PC-9 (cell line): ENCODE measurements at regions not wholly inside any gene's neighbourhood (a gene's known extent, or its start where the extent isn't known, plus 50 kb on each side); places are given as distances from the start of the nearest gene placed in this dataset.

ENCODE experiments used
- BruUV-seq: library from RNA; stranded (reverse); fragments of 400-500 nt; replicated peaks from 2 replicates; lab custom pipeline; 2021; lab: Mats Ljungman, UMichigan
- CTCF ChIA-PET: fragments of 300-600 bp; sonication (Branson Sonifier 250); formaldehyde crosslinking; loops from one replicate; lab custom pipeline; 2022; ENCODE audit warnings: antibody characterized with exemption; lab: Charles Lee
- POLR2A ChIA-PET: fragments of 300-600 bp; sonication (Branson Sonifier 250); formaldehyde crosslinking; loops from one replicate; lab custom pipeline; 2022; ENCODE audit warnings: antibody characterized with exemption; ENCODE audit not compliant: unreplicated experiment; lab: Charles Lee
- DNase-seq, 2 experiments: peaks; one replicate each; pipeline versions ENCODE4 v3.0.0 to v3.0.0-alpha.2; 2015 to 2022; ENCODE audit warnings: mixed read lengths in 1 of 2
- H2AFZ ChIP-seq: fragments of 200-600 bp; sonication (generic); 2 replicates; pipeline ENCODE4 v1.8.1; 2017; ENCODE audit warnings: antibody characterized with exemption
- H3F3A ChIP-seq: fragments of 200-600 bp; sonication (generic); 2 replicates; pipeline ENCODE4 v1.8.1; 2017; ENCODE audit warnings: antibody characterized with exemption, mild to moderate bottlenecking, low read depth; ENCODE audit not compliant: insufficient read depth
- H3K27ac ChIP-seq: fragments of 200-600 bp; sonication (generic); 2 replicates; pipeline ENCODE4 v1.6.1; 2016; ENCODE audit warnings: mixed run types
- H3K27me3 ChIP-seq: fragments of 200-600 bp; sonication (generic); 2 replicates; pipeline ENCODE4 v1.6.1; 2016; ENCODE audit warnings: low read depth, mixed run types; ENCODE audit not compliant: insufficient read depth
- H3K36me3 ChIP-seq: fragments of 200-600 bp; sonication (generic); 2 replicates; pipeline ENCODE4 v1.6.1; 2016; ENCODE audit warnings: low read depth, mixed run types
- H3K4me1 ChIP-seq: fragments of 200-600 bp; sonication (generic); replicated peaks from 2 replicates; pipeline ENCODE4 v1.6.1; 2016; ENCODE audit warnings: mixed run types; ENCODE audit not compliant: insufficient read depth
- H3K4me2 ChIP-seq: fragments of 200-600 bp; sonication (generic); 2 replicates; pipeline ENCODE4 v1.6.1; 2017; ENCODE audit warnings: mixed run types
- H3K4me3 ChIP-seq: fragments of 200-600 bp; sonication (generic); 2 replicates; pipeline ENCODE4 v1.6.1; 2016; ENCODE audit warnings: mixed run types
- H3K79me2 ChIP-seq: fragments of 200-600 bp; sonication (generic); 2 replicates; pipeline ENCODE4 v1.6.1; 2017; ENCODE audit warnings: low read depth, mixed run types
- H3K9me2 ChIP-seq: fragments of 200-600 bp; sonication (generic); 2 replicates; pipeline ENCODE4 v1.8.1; 2017; ENCODE audit warnings: mild to moderate bottlenecking; ENCODE audit not compliant: insufficient read depth
- H3K9me3 ChIP-seq: fragments of 200-600 bp; sonication (generic); 2 replicates; pipeline ENCODE4 v1.8.1; 2016; ENCODE audit warnings: low read depth; ENCODE audit not compliant: insufficient read depth
- H4K20me1 ChIP-seq: fragments of 200-600 bp; sonication (generic); 2 replicates; pipeline ENCODE4 v1.8.1; 2017; ENCODE audit not compliant: insufficient read depth
- EZH2 ChIP-seq: fragments of 200-600 bp; sonication (generic); IDR thresholded peaks from 2 replicates; pipeline ENCODE4 v1.8.0; 2017; ENCODE audit warnings: antibody characterized with exemption, low read depth
- intact Hi-C: fragments of 100-400 bp; cut with micrococcal nuclease; formaldehyde crosslinking; loops from one replicate; pipeline ENCODE4 v1.10.0; 2022; ENCODE audit not compliant: unreplicated experiment
- TF ChIP-seq, protein P1 (sequence below): fragments of 200-600 bp; sonication (generic); conservative IDR thresholded peaks from 2 replicates; pipeline ENCODE4 v1.6.1; 2017; ENCODE audit warnings: mixed run types, antibody characterized with exemption, mild to moderate bottlenecking, moderate library complexity

DNA sequence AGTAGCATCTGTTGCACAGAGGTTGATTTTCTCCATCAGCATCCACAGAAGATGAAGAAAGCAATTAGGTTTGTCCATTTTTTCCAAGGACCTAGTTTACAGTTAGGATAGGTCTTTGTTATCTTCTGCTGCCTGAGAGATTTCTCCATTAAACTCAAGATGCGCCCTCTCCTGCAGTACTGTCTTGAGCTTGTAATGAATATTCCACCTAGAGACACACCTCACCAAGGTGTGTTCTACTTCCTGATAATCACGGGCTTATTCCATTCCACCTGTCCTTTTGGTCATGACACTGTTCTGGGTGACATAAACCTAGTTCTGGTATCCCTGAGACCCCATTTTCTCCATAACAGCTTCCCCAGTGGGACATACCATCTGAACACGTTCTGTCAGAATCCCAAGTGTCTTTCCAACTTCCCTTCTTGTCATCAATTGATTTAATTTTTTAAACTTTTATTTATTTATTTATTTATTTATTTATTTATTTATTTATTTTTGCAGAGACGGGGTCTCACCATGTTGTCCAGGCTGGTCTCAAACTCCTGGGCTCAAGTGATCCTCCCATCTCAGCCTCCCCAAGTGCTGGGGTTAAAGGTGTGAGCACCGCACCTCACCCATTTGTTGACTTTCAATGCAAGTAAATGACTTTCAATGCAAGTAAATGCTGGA, 75.6 kb upstream of the HS3ST5 start:
- no peak for TF ChIP-seq EZH2
- TF ChIP-seq, protein P1, sequence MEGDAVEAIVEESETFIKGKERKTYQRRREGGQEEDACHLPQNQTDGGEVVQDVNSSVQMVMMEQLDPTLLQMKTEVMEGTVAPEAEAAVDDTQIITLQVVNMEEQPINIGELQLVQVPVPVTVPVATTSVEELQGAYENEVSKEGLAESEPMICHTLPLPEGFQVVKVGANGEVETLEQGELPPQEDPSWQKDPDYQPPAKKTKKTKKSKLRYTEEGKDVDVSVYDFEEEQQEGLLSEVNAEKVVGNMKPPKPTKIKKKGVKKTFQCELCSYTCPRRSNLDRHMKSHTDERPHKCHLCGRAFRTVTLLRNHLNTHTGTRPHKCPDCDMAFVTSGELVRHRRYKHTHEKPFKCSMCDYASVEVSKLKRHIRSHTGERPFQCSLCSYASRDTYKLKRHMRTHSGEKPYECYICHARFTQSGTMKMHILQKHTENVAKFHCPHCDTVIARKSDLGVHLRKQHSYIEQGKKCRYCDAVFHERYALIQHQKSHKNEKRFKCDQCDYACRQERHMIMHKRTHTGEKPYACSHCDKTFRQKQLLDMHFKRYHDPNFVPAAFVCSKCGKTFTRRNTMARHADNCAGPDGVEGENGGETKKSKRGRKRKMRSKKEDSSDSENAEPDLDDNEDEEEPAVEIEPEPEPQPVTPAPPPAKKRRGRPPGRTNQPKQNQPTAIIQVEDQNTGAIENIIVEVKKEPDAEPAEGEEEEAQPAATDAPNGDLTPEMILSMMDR: no peak
- Histone ChIP-seq H3K36me3 (no peaks in the 10 kb centered on the region), H3K4me1 (no peaks in the 10 kb centered on the region), H3K9me3 (no peaks in the 10 kb centered on the region), H4K20me1 (no peaks in the 10 kb centered on the region), H3K27ac (no peak overlapping the region), H3K27me3 (no peaks in the 10 kb centered on the region), H3K4me3 (no peak overlapping the region), H3K4me2 (no peak overlapping the region), H2AFZ (no peak overlapping the region), H3K9me2 (no peaks in the 10 kb centered on the region), H3K79me2 (no peaks in the 10 kb centered on the region), H3F3A (no peaks in the 10 kb centered on the region)
- BruUV-seq: no TSS peak
- CTCF ChIA-PET: no interaction called here
- DNase-seq: no peak
- intact Hi-C loops: no loop called here
- POLR2A ChIA-PET: interaction anchor here (0.5 kb wide), 1 partner anchor 446 kb away, joined by 3 read pairs; no protein-coding TSS in a partner anchor

DNA sequence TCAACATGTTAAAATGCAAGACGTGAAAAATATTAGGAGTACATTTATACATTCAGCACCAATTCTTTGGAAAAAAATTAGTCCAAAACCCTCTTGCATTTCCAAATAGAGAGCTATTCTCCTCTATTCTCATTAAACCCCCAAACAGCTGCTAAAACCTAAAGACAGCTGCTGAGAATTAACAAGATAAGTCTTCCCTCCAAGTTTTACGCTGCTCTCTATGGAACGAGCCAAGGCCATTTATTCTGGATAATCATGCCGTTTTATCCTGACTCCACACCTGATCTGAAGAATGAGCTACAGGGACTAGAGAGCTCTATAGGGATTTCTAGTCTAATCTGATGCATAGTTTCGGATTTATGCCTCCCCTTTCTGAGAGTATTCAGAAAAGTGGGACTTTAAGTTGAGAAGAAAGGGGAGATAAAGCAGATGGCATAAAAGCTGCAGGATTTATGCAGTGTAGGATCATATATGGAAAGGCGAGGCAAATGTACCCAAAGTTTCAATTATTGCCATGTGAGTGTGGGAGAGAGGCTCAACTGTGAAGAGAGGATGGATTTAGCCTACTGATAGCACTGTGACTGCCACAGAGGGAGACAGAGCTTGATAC, 64.7 kb upstream of the HS3ST5 start:
- H3F3A ChIP-seq: no peaks in the 10 kb centered on the region
- H3K4me3 ChIP-seq: no peak overlapping the region
- H2AFZ ChIP-seq: no peak overlapping the region
- no peaks in the 10 kb centered on the region for H3K4me1 ChIP-seq
- BruUV-seq: no TSS peak
- no peaks in the 10 kb centered on the region for H3K9me2 ChIP-seq
- H3K27ac ChIP-seq: no peak overlapping the region
- intact Hi-C loops: no loop called here
- no peaks in the 10 kb centered on the region for H3K9me3 ChIP-seq
- H3K79me2 ChIP-seq: no peaks in the 10 kb centered on the region
- no peaks in the 10 kb centered on the region for H3K27me3 ChIP-seq
- DNase-seq: no peak
- no peak for TF ChIP-seq EZH2
- TF ChIP-seq, protein P1: no peak
- ChIA-PET POLR2A (no interaction called here), CTCF (no interaction called here)
- no peak overlapping the region for H3K4me2 ChIP-seq
- H3K36me3 ChIP-seq: no peaks in the 10 kb centered on the region
- H4K20me1 ChIP-seq: no peaks in the 10 kb centered on the region

DNA sequence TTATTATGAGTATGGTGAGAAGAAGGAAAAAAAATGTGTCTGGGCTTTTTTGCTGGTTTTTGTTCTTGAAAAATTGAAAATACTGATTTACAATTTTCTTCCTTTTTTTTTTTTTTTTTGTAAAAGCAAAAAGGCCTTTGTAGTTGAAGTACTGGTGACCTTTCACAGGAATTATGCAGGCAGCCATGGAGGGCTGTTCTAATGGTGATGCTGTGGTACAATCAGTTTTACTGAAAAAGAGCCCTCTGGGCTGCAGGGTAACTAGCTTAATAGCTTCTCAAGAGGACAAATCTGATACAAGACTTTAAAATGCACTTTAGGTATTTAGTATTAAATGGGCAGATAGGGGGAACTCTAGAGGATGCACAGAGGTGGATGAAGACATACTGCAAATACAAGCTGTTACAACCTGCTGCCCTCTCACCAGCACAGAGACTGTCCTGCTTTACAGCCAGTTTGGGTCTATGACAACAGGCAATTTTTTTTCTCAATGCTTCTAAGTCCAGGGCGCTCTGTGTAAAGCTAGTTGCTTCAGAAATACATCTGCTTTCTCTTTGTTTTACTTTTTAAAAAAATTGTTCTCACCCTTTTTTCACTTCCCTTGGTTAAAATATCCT, 61.6 kb upstream of the HS3ST5 start:
- no peak for TF ChIP-seq EZH2
- TF ChIP-seq, protein P1: no peak
- Histone ChIP-seq H3K4me2 (no peak overlapping the region), H3F3A (no peaks in the 10 kb centered on the region), H3K27me3 (no peaks in the 10 kb centered on the region), H3K27ac (no peak overlapping the region), H2AFZ (no peak overlapping the region), H3K4me1 (no peaks in the 10 kb centered on the region), H3K4me3 (no peak overlapping the region), H3K9me3 (no peaks in the 10 kb centered on the region), H3K79me2 (no peaks in the 10 kb centered on the region), H3K36me3 (no peaks in the 10 kb centered on the region), H3K9me2 (no peaks in the 10 kb centered on the region), H4K20me1 (no peaks in the 10 kb centered on the region)
- DNase-seq: no peak
- ChIA-PET CTCF (no interaction called here), POLR2A (no interaction called here)
- intact Hi-C loops: no loop called here
- no TSS peak for BruUV-seq
